ENCODE measurements at regions not wholly inside any gene's neighbourhood (a gene's known extent, or its start where the extent isn't known, plus 50 kb on each side); places are given as distances from the start of the nearest gene placed in this dataset.

GRCh38 chr2:118264232-118264990 lies 176.1 kb downstream of the INSIG2 start:
- DNase-seq = no peak

GRCh38 chr2:118257696-118258095 lies 169.4 kb downstream of the INSIG2 start:
- DNase-seq = no peak

GRCh38 chr2:118255771-118256372 lies 167.6 kb downstream of the INSIG2 start:
- no peak for DNase-seq

DNA sequence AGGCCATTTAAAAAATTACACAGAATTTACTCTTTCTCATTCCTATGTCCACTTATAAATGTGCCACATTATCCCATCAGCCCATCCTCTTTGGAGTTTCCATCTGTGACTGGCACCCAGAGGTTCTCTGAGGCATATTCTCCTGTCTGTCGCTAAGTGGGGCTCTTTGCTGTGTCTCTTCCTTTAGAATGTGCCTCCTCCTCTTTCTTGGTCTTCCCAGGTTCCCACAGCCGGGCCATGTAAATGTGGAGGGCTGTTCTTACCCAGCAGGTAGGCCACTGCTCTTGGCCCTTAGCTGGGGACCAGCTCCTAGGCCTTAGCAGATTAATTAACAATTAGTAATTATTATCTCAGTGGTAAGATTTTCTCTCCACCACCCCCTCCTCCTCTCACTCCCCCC lies 167.0 kb downstream of the INSIG2 start:
- DNase-seq = no peak

- DNase-seq = no peak
Observed at GRCh38 chr2:118254116-118254515, 165.8 kb downstream of the INSIG2 start.

- DNase-seq = no peak
Observed at GRCh38 chr2:118251427-118251826, 163.2 kb downstream of the INSIG2 start.

DNA sequence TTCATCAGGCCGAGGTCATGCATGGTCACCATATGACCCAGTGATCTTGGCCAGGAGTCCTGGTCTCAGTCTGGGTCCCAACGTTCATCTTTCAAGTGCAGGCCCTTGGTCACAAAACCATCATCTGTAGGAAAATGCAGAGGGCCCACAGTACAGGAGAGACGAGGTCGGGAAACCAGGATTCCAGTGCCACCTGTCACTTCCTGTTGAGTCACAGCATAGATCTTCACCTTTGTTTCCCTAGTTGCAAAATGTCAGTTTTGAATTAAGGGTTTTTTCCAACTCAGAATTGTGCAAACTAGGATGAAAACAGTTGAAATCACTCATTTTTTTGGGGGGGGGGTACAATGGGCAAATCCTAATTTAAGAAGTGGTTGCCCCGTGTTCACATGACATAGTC lies 162.2 kb downstream of the INSIG2 start:
- no peak for DNase-seq

DNA sequence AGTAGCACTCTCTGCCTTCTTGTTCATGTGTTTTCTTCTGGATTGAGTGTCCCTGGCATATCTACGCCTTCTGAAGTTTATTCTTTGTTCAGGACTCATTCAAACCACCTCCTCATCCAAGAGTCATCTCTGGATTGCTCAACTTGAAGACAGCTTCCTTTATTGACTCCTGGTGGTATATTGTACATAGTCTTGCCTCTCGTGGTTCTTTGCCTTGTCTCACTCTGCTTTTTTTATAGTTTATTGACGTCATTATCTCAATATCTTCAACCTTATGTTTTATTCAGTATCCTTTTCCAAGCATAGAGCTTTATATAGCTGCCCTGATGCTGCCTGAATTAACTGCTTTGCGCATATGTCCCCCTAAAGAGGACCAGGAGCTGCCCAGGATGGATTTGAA lies 161.7 kb downstream of the INSIG2 start:
- DNase-seq = peak; percentile 16 to 19

DNA sequence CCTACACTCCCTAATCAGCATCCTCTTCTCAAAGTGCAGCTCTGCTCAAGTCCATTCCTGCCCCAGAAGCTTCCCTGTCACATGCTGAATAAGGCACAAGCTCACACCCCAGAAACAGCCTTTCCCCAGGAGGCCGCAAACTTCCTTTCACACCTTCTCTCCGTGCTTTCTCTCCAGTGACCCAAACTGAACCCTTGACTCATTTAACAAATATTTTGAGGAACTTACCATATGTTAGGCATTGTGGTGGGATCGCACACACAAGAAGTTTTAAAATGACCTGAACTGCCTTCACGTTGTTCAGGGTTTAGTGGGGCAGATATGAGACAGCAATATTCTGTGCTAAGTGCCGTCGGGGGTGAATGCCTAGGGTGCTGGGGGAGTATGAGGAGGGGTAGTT lies 161.3 kb downstream of the INSIG2 start:
- no peak for DNase-seq

DNA sequence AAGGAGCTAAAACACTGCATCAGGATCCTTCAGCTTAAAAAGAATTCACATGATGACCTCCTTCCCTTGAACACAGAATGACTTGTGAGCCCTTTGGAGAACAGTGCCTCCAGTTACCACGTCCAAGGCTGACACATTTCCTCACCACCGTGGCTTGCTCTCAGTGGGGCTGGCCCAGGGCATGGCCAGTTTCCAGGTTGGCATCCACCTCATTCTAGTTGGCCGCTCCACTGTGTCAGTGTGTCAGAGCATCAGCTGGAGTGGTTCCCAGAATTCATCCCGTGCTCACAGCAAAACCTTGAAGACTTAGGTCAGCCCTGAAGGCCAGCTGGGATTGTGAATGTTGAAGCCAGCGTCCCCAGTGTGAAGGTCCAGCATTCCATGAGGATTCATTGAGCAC lies 158.5 kb downstream of the INSIG2 start:
- DNase-seq = no peak

DNA sequence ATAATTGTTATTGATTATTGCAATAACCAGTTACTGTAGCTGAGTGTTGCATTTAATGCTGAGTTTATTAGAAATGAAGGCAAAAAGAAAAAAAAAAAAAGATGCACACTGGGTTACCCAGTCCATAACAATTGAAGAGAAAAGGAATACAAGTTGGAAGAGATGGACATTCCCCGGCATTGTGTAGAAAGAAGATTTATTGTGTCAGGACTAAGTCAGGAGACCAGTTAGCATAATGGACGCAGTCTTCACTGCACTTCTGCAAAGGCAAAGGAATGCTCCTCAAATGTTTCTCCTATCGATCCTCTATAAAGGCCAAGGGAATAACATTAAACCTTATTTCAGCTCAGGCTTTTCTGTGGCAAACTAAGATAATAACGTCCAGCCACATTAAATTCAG lies 157.8 kb downstream of the INSIG2 start:
- no peak for DNase-seq

DNA sequence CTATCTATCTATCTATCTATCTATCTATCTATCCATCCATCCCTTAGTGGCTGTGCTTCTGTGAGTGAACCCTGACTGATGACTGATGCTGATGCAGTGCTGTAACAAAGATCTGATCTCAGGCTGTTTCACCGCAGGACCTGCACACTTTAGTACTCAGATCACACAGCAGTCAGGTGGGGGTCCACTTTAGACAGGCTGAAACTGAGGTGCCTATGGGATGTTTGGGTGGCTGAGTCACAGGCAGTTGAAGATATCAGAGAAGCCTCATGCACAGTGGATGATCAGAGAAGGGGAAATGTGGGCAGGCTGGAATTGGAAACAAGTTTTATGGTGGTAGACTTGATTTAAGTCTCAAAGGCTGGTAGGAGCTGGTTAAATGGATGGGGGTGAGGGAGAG lies 156.4 kb downstream of the INSIG2 start:
- no peak for DNase-seq

GRCh38 chr2:118243031-118243430 lies 154.8 kb downstream of the INSIG2 start:
- DNase-seq = peak; percentile 10 to 58

DNA sequence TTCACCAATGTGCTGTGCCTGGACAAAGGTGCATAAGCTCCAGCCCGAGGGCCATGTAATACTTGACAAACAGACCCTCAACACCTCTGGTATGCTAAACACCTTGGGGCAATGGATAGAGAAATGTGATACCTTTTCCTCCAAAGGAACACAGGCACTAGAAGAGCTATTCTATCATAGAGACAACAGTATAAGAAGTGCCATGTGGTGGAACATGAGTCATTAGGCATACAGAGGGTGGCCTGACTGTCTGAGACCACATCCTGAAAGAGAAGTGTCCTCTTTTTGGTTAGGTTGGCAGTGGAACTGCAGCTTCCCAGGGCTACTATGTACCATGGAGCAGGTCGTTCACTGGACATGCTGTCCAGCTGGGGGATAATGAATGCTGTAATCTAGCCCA lies 153.9 kb downstream of the INSIG2 start:
- peak in 1 of 2 donors; percentile 22 for DNase-seq

GRCh38 chr2:118241128-118241527 lies 152.9 kb downstream of the INSIG2 start:
- no peak for DNase-seq

DNA sequence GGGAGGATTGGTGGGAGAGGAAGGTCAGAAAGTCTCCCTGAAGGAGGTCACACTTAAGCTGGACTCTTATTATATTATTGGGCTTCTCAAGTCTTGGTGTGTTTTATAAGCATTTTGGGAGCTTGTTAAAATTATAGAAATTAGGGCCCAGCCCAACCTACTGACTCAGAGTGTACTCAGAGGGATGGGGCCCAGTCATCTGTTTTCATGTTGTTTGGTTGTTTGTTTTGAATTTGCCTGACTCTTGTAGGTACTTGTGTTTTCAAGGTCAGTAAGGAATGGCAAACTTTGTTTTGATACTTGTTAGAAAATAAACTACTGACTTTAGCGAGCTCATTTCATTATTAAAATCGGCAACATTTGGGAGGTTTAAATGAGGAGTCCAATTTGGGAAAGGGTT lies 152.0 kb downstream of the INSIG2 start:
- no peak for DNase-seq

DNA sequence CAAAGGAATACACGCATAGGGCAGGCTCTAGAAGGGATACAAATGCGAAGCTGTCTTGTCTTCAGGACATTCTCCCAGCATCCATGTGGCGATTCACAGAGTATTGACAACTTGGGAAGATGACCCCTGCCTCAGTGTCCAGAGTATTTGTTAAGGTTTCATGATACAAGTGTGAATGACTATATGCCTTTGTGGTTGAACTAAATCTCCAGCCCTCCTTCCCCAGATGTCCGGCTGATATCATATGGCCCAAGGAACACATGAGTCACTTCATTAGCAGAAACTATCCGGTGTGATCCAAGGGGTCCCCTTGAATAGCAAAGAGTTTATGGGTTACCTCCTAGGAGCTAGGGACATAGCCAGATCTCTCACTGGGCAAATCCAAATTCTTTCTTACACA lies 151.0 kb downstream of the INSIG2 start:
- DNase-seq = no peak

- no peak for DNase-seq
Observed at GRCh38 chr2:118237451-118237850, 149.2 kb downstream of the INSIG2 start.

- DNase-seq = no peak
Observed at GRCh38 chr2:118232796-118233195, 144.5 kb downstream of the INSIG2 start.

DNA sequence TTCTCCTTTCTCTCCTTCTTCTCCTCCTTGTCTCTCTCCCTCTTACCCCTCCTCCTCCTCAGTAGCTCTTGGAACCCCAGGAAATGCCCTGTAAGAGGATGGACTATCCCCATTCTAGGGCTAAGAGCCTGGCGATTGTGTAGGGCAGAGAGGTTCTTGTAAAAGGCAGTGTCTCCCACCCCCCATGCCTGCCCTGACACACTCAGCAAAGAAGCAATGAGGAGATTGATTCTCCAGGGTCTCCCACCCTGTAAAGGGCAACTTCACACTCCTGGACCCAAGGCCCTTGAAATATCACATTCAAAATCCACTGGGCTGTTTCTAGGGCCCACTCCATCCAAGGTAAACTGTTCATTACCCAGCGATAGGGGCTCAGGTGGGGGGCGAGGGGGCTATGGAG lies 144.1 kb downstream of the INSIG2 start:
- no peak for DNase-seq

DNA sequence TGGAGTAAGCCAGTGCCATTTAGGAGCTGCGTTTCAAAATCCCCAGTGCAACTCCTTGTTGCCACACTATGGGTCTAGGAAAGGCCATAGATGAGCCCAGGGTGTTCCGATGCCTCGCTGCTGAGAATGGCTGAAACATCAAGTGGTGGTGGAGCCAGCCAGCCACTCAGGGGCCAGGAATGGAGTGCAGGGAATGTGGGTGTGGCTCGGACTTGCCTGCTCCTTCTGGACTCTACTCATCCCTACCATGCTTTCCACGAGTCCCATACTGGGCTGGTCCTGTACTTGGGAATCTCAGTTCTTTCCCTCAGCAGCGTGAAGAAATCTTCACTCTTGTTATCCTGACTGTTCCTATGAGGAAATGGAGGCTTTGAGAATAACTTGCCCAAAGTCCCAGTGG lies 143.5 kb downstream of the INSIG2 start:
- no peak for DNase-seq

DNA sequence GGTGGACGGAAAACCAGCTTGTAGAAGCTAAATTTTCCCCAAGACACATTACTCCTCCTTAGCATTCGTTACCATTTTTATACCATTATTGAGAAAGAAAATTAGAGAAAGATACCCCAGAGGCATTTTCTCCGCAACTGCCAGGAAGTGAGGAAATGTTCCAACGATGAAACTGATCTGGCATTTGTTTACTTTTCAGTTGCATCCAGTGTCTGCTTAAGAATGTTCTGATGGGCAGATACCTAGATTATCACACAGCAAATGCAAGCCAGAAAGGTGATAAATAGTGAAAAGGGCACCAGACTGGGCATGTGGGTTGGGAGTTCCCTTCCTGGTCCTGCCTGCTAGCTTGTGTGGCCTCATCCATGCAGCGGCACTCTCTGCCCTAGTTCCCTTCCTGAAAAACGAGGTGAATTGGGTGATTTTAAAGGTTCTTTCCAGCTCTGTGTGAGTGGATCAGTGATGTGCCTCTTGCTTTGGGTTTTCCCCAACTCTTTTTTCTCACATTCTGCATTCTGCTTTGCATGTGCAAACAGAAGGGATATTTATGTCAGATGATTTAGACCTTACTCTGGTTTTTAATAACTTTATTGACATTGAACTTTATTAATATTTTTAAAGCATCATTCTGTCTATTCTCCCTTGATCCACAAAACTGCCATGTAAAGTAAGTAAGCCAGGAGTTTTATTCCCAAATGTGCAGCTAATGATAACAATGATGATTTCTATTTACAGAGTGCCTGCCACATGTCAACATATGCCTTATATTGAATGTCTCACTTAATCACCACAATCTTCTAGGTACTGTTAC lies 139.6 kb downstream of the INSIG2 start:
- DNase-seq = peak in 1 of 2 donors; percentile 63

- DNase-seq = no peak
Observed at GRCh38 chr2:118225666-118226065, 137.4 kb downstream of the INSIG2 start.

DNA sequence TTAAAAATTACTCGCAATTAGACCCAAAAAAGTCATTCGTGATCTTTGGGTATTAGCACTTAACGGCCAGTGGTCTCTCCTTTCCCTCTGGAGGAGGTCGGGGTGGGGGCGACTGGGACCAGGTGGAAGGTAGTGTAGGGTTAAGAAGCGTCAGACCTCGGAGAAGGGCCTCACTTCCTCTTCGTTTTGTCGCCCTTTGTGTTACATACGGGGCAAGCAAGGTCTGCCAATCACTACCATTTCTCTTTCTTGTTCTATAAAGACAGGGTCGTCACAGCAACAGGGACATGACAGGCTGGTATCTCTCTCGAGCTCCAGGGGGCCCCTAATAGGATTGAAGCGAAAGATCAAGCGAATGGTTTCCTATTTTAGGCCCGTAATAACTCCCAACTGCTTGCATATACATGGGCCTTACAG lies 136.6 kb downstream of the INSIG2 start:
- DNase-seq = no peak
